ENCODE measurements at regions not wholly inside any gene's neighbourhood (a gene's known extent, or its start where the extent isn't known, plus 50 kb on each side); places are given as distances from the start of the nearest gene placed in this dataset.

DNA sequence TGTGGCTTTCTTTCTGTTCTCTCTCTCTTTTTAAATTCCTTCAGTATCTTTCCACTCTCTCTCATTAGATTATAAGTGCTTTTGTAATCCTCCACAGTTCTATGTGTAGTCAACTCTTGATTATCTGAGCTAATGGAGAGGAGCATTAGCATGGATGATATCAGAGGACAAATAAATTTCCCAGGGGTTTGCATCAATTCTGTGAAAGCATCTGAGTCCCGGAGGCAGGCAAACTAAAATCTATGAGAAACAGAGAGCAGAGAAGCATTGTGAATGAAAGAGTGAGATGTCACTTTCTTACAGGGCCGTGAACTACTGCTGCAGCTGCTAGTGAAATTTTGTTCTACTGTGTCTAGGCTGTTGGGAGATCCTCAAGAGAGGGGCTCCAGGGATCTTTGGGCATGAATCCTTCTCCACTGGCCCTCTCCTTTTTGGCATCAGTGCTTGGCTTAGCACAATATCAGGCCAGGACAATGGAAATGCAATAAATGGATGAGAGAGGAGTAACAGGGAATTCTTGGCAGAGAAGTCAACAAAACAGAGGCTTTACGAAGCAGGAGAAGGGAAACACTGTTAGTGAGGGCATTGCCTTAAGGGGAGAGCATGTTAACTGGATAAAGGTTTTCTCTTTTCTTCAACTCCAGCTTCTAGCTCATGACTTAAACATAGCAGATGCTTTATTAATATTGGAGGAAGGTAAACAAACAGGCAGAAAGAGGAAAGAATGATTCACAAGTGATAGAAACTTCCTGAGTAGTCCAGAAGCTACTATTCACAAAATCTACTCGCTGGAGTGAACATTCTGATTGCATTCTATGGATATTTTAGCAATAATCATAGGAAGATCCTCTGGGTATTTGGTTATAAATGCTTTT lies 847.0 kb upstream of the MAP3K7 start:
- Histone ChIP-seq H3K27ac (no peak overlapping the region), H4K20me1 (ENCODE audit: insufficient read depth) (no peaks in the 10 kb centered on the region), H3K4me2 (no peak overlapping the region), H3K4me3 (no peak overlapping the region), H2AFZ (no peak overlapping the region), H3K79me2 (ENCODE audit: low read depth) (no peaks in the 10 kb centered on the region), H3K36me3 (ENCODE audit: low read depth) (no peaks in the 10 kb centered on the region), H3K4me1 (replicated peaks; ENCODE audit: insufficient read depth) (no peaks in the 10 kb centered on the region), H3K9me3 (ENCODE audit: insufficient read depth, low read depth) (no peaks in the 10 kb centered on the region), H3F3A (ENCODE audit: insufficient read depth, low read depth) (no peaks in the 10 kb centered on the region), H3K9me2 (ENCODE audit: insufficient read depth) (no peaks in the 10 kb centered on the region), H3K27me3 (ENCODE audit: insufficient read depth, low read depth) (no peaks in the 10 kb centered on the region)
- DNase-seq: no peak
- CTCF ChIA-PET: no interaction called here
- intact Hi-C loops (cut with micrococcal nuclease; ENCODE audit: unreplicated experiment): no loop called here
- no peak for TF ChIP-seq EZH2 (IDR thresholded peaks at IDR 0.05; ENCODE audit: low read depth)
- TF ChIP-seq, protein P1, sequence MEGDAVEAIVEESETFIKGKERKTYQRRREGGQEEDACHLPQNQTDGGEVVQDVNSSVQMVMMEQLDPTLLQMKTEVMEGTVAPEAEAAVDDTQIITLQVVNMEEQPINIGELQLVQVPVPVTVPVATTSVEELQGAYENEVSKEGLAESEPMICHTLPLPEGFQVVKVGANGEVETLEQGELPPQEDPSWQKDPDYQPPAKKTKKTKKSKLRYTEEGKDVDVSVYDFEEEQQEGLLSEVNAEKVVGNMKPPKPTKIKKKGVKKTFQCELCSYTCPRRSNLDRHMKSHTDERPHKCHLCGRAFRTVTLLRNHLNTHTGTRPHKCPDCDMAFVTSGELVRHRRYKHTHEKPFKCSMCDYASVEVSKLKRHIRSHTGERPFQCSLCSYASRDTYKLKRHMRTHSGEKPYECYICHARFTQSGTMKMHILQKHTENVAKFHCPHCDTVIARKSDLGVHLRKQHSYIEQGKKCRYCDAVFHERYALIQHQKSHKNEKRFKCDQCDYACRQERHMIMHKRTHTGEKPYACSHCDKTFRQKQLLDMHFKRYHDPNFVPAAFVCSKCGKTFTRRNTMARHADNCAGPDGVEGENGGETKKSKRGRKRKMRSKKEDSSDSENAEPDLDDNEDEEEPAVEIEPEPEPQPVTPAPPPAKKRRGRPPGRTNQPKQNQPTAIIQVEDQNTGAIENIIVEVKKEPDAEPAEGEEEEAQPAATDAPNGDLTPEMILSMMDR (conservative IDR thresholded peaks at IDR 0.05): no peak
- no TSS peak for BruUV-seq (replicated peaks)
- POLR2A ChIA-PET (ENCODE audit: unreplicated experiment): no interaction called here

DNA sequence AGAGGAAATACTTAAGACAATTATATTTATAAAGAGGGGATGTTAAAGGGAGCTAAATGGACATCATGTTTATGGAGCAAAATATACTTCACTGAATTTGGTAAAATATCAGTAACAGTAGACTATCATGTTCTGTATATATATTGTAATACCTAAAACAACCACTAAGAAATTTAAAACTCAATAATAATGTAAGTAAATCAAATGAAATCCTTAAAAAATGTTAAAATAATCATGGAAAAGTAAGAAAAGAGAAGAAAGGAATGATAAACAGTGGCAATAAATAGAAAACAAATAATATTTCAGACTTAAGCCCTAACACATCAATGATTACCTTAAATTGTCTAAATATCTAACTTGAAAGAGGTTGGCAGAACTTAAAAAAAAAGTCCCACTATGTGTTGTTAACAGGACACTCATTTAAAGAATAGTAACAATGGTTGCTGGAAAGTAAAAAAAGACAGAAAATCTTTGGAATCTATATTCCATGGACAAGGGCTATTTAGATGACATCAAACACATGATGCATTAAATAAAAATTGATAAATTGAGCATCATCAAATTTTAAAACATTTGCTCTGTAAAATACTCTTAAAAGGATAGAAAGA lies 842.2 kb upstream of the MAP3K7 start:
- CTCF ChIA-PET: interaction anchor here (0.6 kb wide), 1 partner anchor 72 kb away, joined by 7 read pairs; no protein-coding TSS in a partner anchor
- no peak overlapping the region for H3K4me3 ChIP-seq
- H3K9me3 ChIP-seq (ENCODE audit: insufficient read depth, low read depth): no peaks in the 10 kb centered on the region
- H4K20me1 ChIP-seq (ENCODE audit: insufficient read depth): no peaks in the 10 kb centered on the region
- BruUV-seq (replicated peaks): no TSS peak
- H3K4me1 ChIP-seq (replicated peaks; ENCODE audit: insufficient read depth): no peaks in the 10 kb centered on the region
- H3K27ac ChIP-seq: no peak overlapping the region
- no peak overlapping the region for H3K4me2 ChIP-seq
- no peaks in the 10 kb centered on the region for H3F3A ChIP-seq (ENCODE audit: insufficient read depth, low read depth)
- POLR2A ChIA-PET (ENCODE audit: unreplicated experiment): no interaction called here
- no peaks in the 10 kb centered on the region for H3K79me2 ChIP-seq (ENCODE audit: low read depth)
- H3K36me3 ChIP-seq (ENCODE audit: low read depth): no peaks in the 10 kb centered on the region
- H3K9me2 ChIP-seq (ENCODE audit: insufficient read depth): no peaks in the 10 kb centered on the region
- intact Hi-C loops (cut with micrococcal nuclease; ENCODE audit: unreplicated experiment): no loop called here
- no peak for DNase-seq
- TF ChIP-seq, protein P1 (conservative IDR thresholded peaks at IDR 0.05): peak; percentile 47
- no peak for TF ChIP-seq EZH2 (IDR thresholded peaks at IDR 0.05; ENCODE audit: low read depth)
- H3K27me3 ChIP-seq (ENCODE audit: insufficient read depth, low read depth): no peaks in the 10 kb centered on the region
- H2AFZ ChIP-seq: no peak overlapping the region

DNA sequence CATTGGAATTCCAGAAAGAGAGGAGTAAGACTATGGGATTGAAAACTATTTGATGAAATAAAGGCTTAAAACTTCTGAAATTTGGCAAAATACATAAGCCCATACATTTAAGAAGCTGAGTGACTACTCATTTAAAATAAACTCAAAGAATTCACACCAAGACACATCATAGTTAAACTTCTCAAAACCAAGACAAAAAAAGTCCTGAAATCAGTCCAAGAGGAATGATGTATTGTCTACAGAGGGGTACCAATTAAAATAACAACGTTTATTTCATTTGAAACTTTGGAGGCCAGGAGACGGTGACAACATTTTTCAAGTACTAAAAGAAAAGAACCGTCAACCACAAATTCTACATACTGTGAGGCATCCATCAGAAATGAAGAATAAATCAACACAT lies 841.4 kb upstream of the MAP3K7 start:
- H3K4me2 ChIP-seq: no peak overlapping the region
- H3K9me2 ChIP-seq (ENCODE audit: insufficient read depth): no peaks in the 10 kb centered on the region
- no peak for TF ChIP-seq EZH2 (IDR thresholded peaks at IDR 0.05; ENCODE audit: low read depth)
- TF ChIP-seq, protein P1 (conservative IDR thresholded peaks at IDR 0.05): no peak
- H3F3A ChIP-seq (ENCODE audit: insufficient read depth, low read depth): no peaks in the 10 kb centered on the region
- no peak for DNase-seq
- no peak overlapping the region for H2AFZ ChIP-seq
- H4K20me1 ChIP-seq (ENCODE audit: insufficient read depth): no peaks in the 10 kb centered on the region
- no peaks in the 10 kb centered on the region for H3K79me2 ChIP-seq (ENCODE audit: low read depth)
- H3K9me3 ChIP-seq (ENCODE audit: insufficient read depth, low read depth): no peaks in the 10 kb centered on the region
- CTCF ChIA-PET: no interaction called here
- H3K27me3 ChIP-seq (ENCODE audit: insufficient read depth, low read depth): no peaks in the 10 kb centered on the region
- no peaks in the 10 kb centered on the region for H3K4me1 ChIP-seq (replicated peaks; ENCODE audit: insufficient read depth)
- POLR2A ChIA-PET (ENCODE audit: unreplicated experiment): no interaction called here
- no peaks in the 10 kb centered on the region for H3K36me3 ChIP-seq (ENCODE audit: low read depth)
- H3K27ac ChIP-seq: no peak overlapping the region
- no TSS peak for BruUV-seq (replicated peaks)
- no peak overlapping the region for H3K4me3 ChIP-seq
- intact Hi-C loops (cut with micrococcal nuclease; ENCODE audit: unreplicated experiment): no loop called here
